Suprapubic skin (tissue), 4 donors: ENCODE measurements at regions not wholly inside any gene's neighbourhood (a gene's known extent, or its start where the extent isn't known, plus 50 kb on each side); places are given as distances from the start of the nearest gene placed in this dataset.

Experiments
- DNase-seq, 2 donors: peaks; one replicate each; pipeline ENCODE4 v3.0.0-alpha.2; 2019; ENCODE audit warnings: low spot score in 2 of 2
- H3K27ac ChIP-seq: fragments of 200-600 bp; sonication (generic); one replicate; pipeline ENCODE4 v1.5.1; 2019
- H3K27me3 ChIP-seq: fragments of 200-600 bp; sonication (generic); one replicate; pipeline ENCODE4 v1.5.1; 2019
- H3K36me3 ChIP-seq: fragments of 200-600 bp; sonication (generic); one replicate; pipeline ENCODE4 v1.5.1; 2019
- H3K4me1 ChIP-seq: fragments of 200-600 bp; sonication (generic); one replicate; pipeline ENCODE4 v1.5.1; 2019
- H3K4me3 ChIP-seq: fragments of 200-600 bp; sonication (generic); one replicate; pipeline ENCODE4 v1.5.1; 2019; ENCODE audit warnings: mild to moderate bottlenecking
- H3K9me3 ChIP-seq: fragments of 200-600 bp; sonication (generic); one replicate; pipeline ENCODE4 v1.5.1; 2019
- CTCF ChIP-seq, 2 donors: fragments of 200-600 bp in 1 of 2; fragments of 450-650 bp in 1 of 2; sonication (generic) in 1 of 2; IDR thresholded peaks; one replicate each; pipeline ENCODE4 v1.5.1; 2016 to 2019; ENCODE audit warnings: antibody characterized with exemption in 2 of 2, mild to moderate bottlenecking in 1 of 2, moderate library complexity in 1 of 2
- EP300 ChIP-seq: sonication (generic); formaldehyde crosslinking; IDR thresholded peaks from one replicate; pipeline ENCODE4 v1.6.1; 2017; ENCODE audit warnings: antibody characterized with exemption
- POLR2A ChIP-seq, 2 donors: fragments of 450-650 bp; IDR thresholded peaks; one replicate each; pipeline ENCODE4 v1.6.1; 2017; ENCODE audit warnings: antibody characterized with exemption in 2 of 2, mild to moderate bottlenecking in 2 of 2, moderate library complexity in 2 of 2
- POLR2AphosphoS5 ChIP-seq, 3 donors: sonication (generic); formaldehyde crosslinking; IDR thresholded peaks; one replicate each; pipeline ENCODE4 v1.6.1; 2017; ENCODE audit warnings: antibody characterized with exemption in 3 of 3
- WGBS: methylation state at CpG from one replicate; pipeline ENCODE4 v1.1.5; 2018; 5-methylcytosine and 5-hydroxymethylcytosine counted together

- Histone ChIP-seq H3K27me3 (no peaks in the 10 kb centered on the region), H3K36me3 (no peaks in the 10 kb centered on the region), H3K4me3 (no peak overlapping the region), H3K27ac (no peak overlapping the region), H3K4me1 (no peaks in the 10 kb centered on the region), H3K9me3 (no peaks in the 10 kb centered on the region)
- no peak for DNase-seq
- TF ChIP-seq POLR2A (IDR thresholded peaks at IDR 0.05): no peak
- no peak for TF ChIP-seq CTCF (IDR thresholded peaks at IDR 0.05)
- TF ChIP-seq POLR2AphosphoS5 (IDR thresholded peaks at IDR 0.05): no peak
- no peak for TF ChIP-seq EP300
- WGBS: 28% methylated on average over 3 of the region's 3 CpGs
These were observed 99.7 kb upstream of the CRIM1 start for GRCh38 chr2:36255863-36256262.

GRCh38 chr2:36253086-36253485, 102.5 kb upstream of the CRIM1 start:
- TF ChIP-seq POLR2A (IDR thresholded peaks at IDR 0.05): no peak
- no peak for TF ChIP-seq CTCF (IDR thresholded peaks at IDR 0.05)
- no peak for TF ChIP-seq EP300
- TF ChIP-seq POLR2AphosphoS5 (IDR thresholded peaks at IDR 0.05): no peak
- H3K36me3 ChIP-seq: no peaks in the 10 kb centered on the region
- no peaks in the 10 kb centered on the region for H3K9me3 ChIP-seq
- no peak overlapping the region for H3K4me3 ChIP-seq
- 86% methylated on average over 5 of the region's 5 CpGs for WGBS
- H3K4me1 ChIP-seq: no peaks in the 10 kb centered on the region
- no peak overlapping the region for H3K27ac ChIP-seq
- H3K27me3 ChIP-seq: no peaks in the 10 kb centered on the region
- DNase-seq: no peak

- H3K9me3 ChIP-seq: no peaks in the 10 kb centered on the region
- H3K27me3 ChIP-seq: no peaks in the 10 kb centered on the region
- no peaks in the 10 kb centered on the region for H3K36me3 ChIP-seq
- TF ChIP-seq POLR2AphosphoS5 (IDR thresholded peaks at IDR 0.05) (no peak), EP300 (no peak), CTCF (IDR thresholded peaks at IDR 0.05) (no peak), POLR2A (IDR thresholded peaks at IDR 0.05) (no peak)
- WGBS: 42% methylated on average over 2 of the region's 2 CpGs
- DNase-seq: no peak
- no peak overlapping the region for H3K4me3 ChIP-seq
- no peaks in the 10 kb centered on the region for H3K4me1 ChIP-seq
- no peak overlapping the region for H3K27ac ChIP-seq
These were observed 109.1 kb upstream of the CRIM1 start for GRCh38 chr2:36246320-36246990.

GRCh38 chr2:36245651-36246050, 109.9 kb upstream of the CRIM1 start:
- no peak for DNase-seq
- Histone ChIP-seq H3K4me3 (no peak overlapping the region), H3K4me1 (no peaks in the 10 kb centered on the region), H3K27ac (no peak overlapping the region), H3K36me3 (no peaks in the 10 kb centered on the region), H3K9me3 (no peaks in the 10 kb centered on the region), H3K27me3 (no peaks in the 10 kb centered on the region)
- WGBS: 63% methylated on average over 2 of the region's 2 CpGs
- TF ChIP-seq EP300: no peak
- TF ChIP-seq POLR2A (IDR thresholded peaks at IDR 0.05): no peak
- no peak for TF ChIP-seq CTCF (IDR thresholded peaks at IDR 0.05)
- no peak for TF ChIP-seq POLR2AphosphoS5 (IDR thresholded peaks at IDR 0.05)

GRCh38 chr2:36238106-36238505, 117.5 kb upstream of the CRIM1 start:
- H3K36me3 ChIP-seq: no peaks in the 10 kb centered on the region
- TF ChIP-seq EP300 (no peak), POLR2A (IDR thresholded peaks at IDR 0.05) (no peak), CTCF (IDR thresholded peaks at IDR 0.05) (no peak), POLR2AphosphoS5 (IDR thresholded peaks at IDR 0.05) (no peak)
- H3K4me3 ChIP-seq: no peak overlapping the region
- no peak overlapping the region for H3K27ac ChIP-seq
- peaks cover 5% of the 10 kb centered on the region for H3K4me1 ChIP-seq
- no peak for DNase-seq
- 39% methylated on average over 6 of the region's 6 CpGs for WGBS
- H3K9me3 ChIP-seq: no peaks in the 10 kb centered on the region
- no peaks in the 10 kb centered on the region for H3K27me3 ChIP-seq
